ENCODE measurements at regions not wholly inside any gene's neighbourhood (a gene's known extent, or its start where the extent isn't known, plus 50 kb on each side); places are given as distances from the start of the nearest gene placed in this dataset.

- intact Hi-C loops (cut with micrococcal nuclease): no loop called here
- Histone ChIP-seq H3K27ac (ENCODE audit: low read depth, low read length) (no peak overlapping the region), H3K36me3 (ENCODE audit: control insufficient read depth in 1 of 2, insufficient read depth in 2 of 2, low read length in 2 of 2) (no peaks in the 10 kb centered on the region), H2AFZ (ENCODE audit: low read depth, low read length, poor library complexity, severe bottlenecking) (no peak overlapping the region), H3K9me3 (ENCODE audit: control insufficient read depth in 1 of 2, insufficient read depth in 1 of 2, low read depth in 1 of 2, low read length in 2 of 2) (no peaks in the 10 kb centered on the region), H3K4me1 (ENCODE audit: control insufficient read depth in 1 of 2, insufficient read depth in 2 of 2, low read length in 2 of 2) (no peaks in the 10 kb centered on the region), H3K4me3 (replicated peaks in 1 of 2; ENCODE audit: low read depth in 1 of 2, low read length in 2 of 2) (no peak overlapping the region), H3K27me3 (ENCODE audit: insufficient read depth, low read length) (no peaks in the 10 kb centered on the region), H4K20me1 (ENCODE audit: insufficient read depth) (no peaks in the 10 kb centered on the region), H3K79me2 (ENCODE audit: insufficient read depth, low read length) (no peaks in the 10 kb centered on the region), H3K9me2 (ENCODE audit: insufficient read depth) (no peaks in the 10 kb centered on the region), H3K9ac (ENCODE audit: low read length) (no peak overlapping the region), H3K4me2 (ENCODE audit: low read length) (no peak overlapping the region)
- BruUV-seq (replicated peaks): no TSS peak
- TF ChIP-seq POLR2AphosphoS5 (IDR thresholded peaks at IDR 0.05; ENCODE audit: low read depth, low read length) (no peak), TCF7L2 (IDR thresholded peaks at IDR 0.05; ENCODE audit: borderline replicate concordance, extremely low read depth, insufficient read depth, insufficient read length) (no peak), EZH2 (IDR thresholded peaks at IDR 0.05) (no peak), SRF (IDR thresholded peaks at IDR 0.05; ENCODE audit: low read depth) (no peak), ZFX (IDR thresholded peaks at IDR 0.05) (no peak), MAX (IDR thresholded peaks at IDR 0.05) (no peak), CTCF (IDR thresholded peaks at IDR 0.05 in 2 of 3, conservative IDR thresholded peaks at IDR 0.05 in 1 of 3; ENCODE audit: borderline replicate concordance in 1 of 3, insufficient read depth in 1 of 3, low read depth in 2 of 3, low read length in 2 of 3) (no peak), REST (IDR thresholded peaks at IDR 0.05; ENCODE audit: low read depth) (no peak), EGR1 (IDR thresholded peaks at IDR 0.05; ENCODE audit: low read depth) (no peak)
- ChIA-PET RAD21 (ENCODE audit: low non-redundant PET in 1 of 2, low total read pairs in 2 of 2, uncharacterized antibody in 2 of 2, unreplicated experiment in 2 of 2) (no interaction called here), POLR2A (no interaction called here), CTCF (no interaction called here)
- DNase-seq (ENCODE audit: low read depth, low spot score): no peak
- no peak for ATAC-seq
Observed at GRCh38 chr4:177612684-177613083, 170.4 kb upstream of the AGA start.

Data from HCT116 (cell line).